GM23338 (cell line): ENCODE measurements at regions not wholly inside any gene's neighbourhood (a gene's known extent, or its start where the extent isn't known, plus 50 kb on each side); places are given as distances from the start of the nearest gene placed in this dataset.

ENCODE experiments used
- ATAC-seq: fragments of 200-7000 bp; cut with Tn5 transposase; 3 replicates; pipeline ENCODE4 v1.9.1; 2020
- DNase-seq: peaks from one replicate; pipeline ENCODE4 v3.0.0-alpha.2; 2015; ENCODE audit warnings: low spot score
- H2AFZ ChIP-seq: fragments of 200-600 bp; sonication (generic); 2 replicates; pipeline ENCODE4 v1.8.0; 2016; ENCODE audit warnings: antibody characterized with exemption, mild to moderate bottlenecking, moderate library complexity
- H3F3A ChIP-seq: fragments of 200-600 bp; sonication (generic); replicated peaks from 2 replicates; pipeline ENCODE4 v1.8.0; 2017; ENCODE audit warnings: antibody characterized with exemption, mixed run types, low read depth
- H3K27ac ChIP-seq: fragments of 200-600 bp; sonication (generic); 2 replicates; pipeline ENCODE4 v1.6.1; 2016; ENCODE audit warnings: low read depth
- H3K27me3 ChIP-seq: fragments of 200-600 bp; sonication (generic); 2 replicates; pipeline ENCODE4 v1.8.0; 2016; ENCODE audit warnings: mild to moderate bottlenecking, mixed run types, moderate library complexity; ENCODE audit not compliant: insufficient read depth
- H3K36me3 ChIP-seq: fragments of 200-600 bp; sonication (generic); 2 replicates; pipeline ENCODE4 v1.8.0; 2016; ENCODE audit warnings: mild to moderate bottlenecking; ENCODE audit not compliant: insufficient read depth
- H3K4me1 ChIP-seq: fragments of 200-600 bp; sonication (generic); 2 replicates; pipeline ENCODE4 v1.8.0; 2016; ENCODE audit warnings: mild to moderate bottlenecking, moderate library complexity; ENCODE audit not compliant: insufficient read depth
- H3K4me2 ChIP-seq: fragments of 200-600 bp; sonication (generic); 2 replicates; pipeline ENCODE4 v1.7.1; 2017; ENCODE audit warnings: mixed run types
- H3K4me3 ChIP-seq: fragments of 200-600 bp; sonication (generic); 2 replicates; pipeline ENCODE4 v1.6.1; 2016; ENCODE audit warnings: mixed run types
- H3K79me2 ChIP-seq: fragments of 200-600 bp; sonication (generic); replicated peaks from 2 replicates; pipeline ENCODE4 v1.8.0; 2017; ENCODE audit warnings: mild to moderate bottlenecking; ENCODE audit not compliant: insufficient read depth
- H3K9me2 ChIP-seq: fragments of 200-600 bp; sonication (generic); 2 replicates; pipeline ENCODE4 v1.8.0; 2017; ENCODE audit not compliant: insufficient read depth
- H4K20me1 ChIP-seq: fragments of 200-600 bp; sonication (generic); replicated peaks from 2 replicates; pipeline ENCODE4 v1.8.0; 2017; ENCODE audit warnings: mild to moderate bottlenecking; ENCODE audit not compliant: insufficient read depth
- H3K27ac Mint-ChIP-seq: 2 replicates; pipeline ENCODE4 v1.8.0; 2020; ENCODE audit warnings: inconsistent platforms, mild to moderate bottlenecking, moderate library complexity, mixed read lengths
- H3K27me3 Mint-ChIP-seq: 3 replicates; pipeline ENCODE4 v1.8.0; 2022; ENCODE audit warnings: low read depth, mild to moderate bottlenecking, moderate library complexity, mixed read lengths, inconsistent platforms; ENCODE audit not compliant: insufficient read depth, poor library complexity
- H3K36me3 Mint-ChIP-seq: 3 replicates; pipeline ENCODE4 v1.8.0; 2021; ENCODE audit warnings: low read depth, mild to moderate bottlenecking, inconsistent platforms, moderate library complexity, mixed read lengths
- H3K4me1 Mint-ChIP-seq: 3 replicates; pipeline ENCODE4 v1.8.0; 2020; ENCODE audit warnings: mild to moderate bottlenecking, inconsistent platforms, mixed read lengths
- H3K4me3 Mint-ChIP-seq: 3 replicates; pipeline ENCODE4 v1.8.0; 2021; ENCODE audit warnings: moderate library complexity, mild to moderate bottlenecking, inconsistent platforms, mixed read lengths
- H3K9me3 Mint-ChIP-seq: 3 replicates; pipeline ENCODE4 v1.8.0; 2020; ENCODE audit warnings: moderate library complexity, mild to moderate bottlenecking, inconsistent platforms, mixed read lengths
- CTCF ChIP-seq, 2 experiments: fragments of 200-600 bp in 1 of 2; sonication (generic) in 1 of 2; conservative IDR thresholded peaks; 2 replicates each; pipeline versions ENCODE4 v1.5.1 to v1.6.1; 2016 to 2017; ENCODE audit warnings: antibody characterized with exemption in 2 of 2, low read depth in 2 of 2, mild to moderate bottlenecking in 2 of 2, moderate library complexity in 1 of 2
- ETS1 ChIP-seq: IDR thresholded peaks from 2 replicates; pipeline ENCODE4 v1.6.1; 2016; ENCODE audit warnings: antibody characterized with exemption
- EZH2 ChIP-seq: fragments of 200-600 bp; sonication (generic); IDR thresholded peaks from one replicate; pipeline ENCODE4 v1.8.0; 2017; ENCODE audit warnings: antibody characterized with exemption, mild to moderate bottlenecking, low read depth; ENCODE audit not compliant: unreplicated experiment
- NANOG ChIP-seq: IDR thresholded peaks from 2 replicates; pipeline ENCODE4 v1.6.1; 2016; ENCODE audit warnings: antibody characterized with exemption, borderline replicate concordance
- REST ChIP-seq: IDR thresholded peaks from one replicate; pipeline ENCODE4 v1.6.1; 2018; ENCODE audit warnings: antibody characterized with exemption; ENCODE audit not compliant: unreplicated experiment
- ZNF114 ChIP-seq: fragments of 250-450 bp; sonication (Bioruptor Pico); IDR thresholded peaks from 2 replicates; pipeline ENCODE4 v1.5.0; 2020; ENCODE audit warnings: mild to moderate bottlenecking, moderate library complexity

GRCh38 chr5:40361378-40361777 is 318.3 kb upstream of the PTGER4 start (continued):
- no peak for TF ChIP-seq ETS1
- no peak for TF ChIP-seq REST
- no peak for TF ChIP-seq NANOG
- no peak for TF ChIP-seq CTCF (conservative IDR thresholded peaks at IDR 0.05; ENCODE audit: low read depth in 2 of 2)

GRCh38 chr5:40360685-40361084 is 319.0 kb upstream of the PTGER4 start:
- Mint-ChIP-seq H3K4me3 (no peak overlapping the region), H3K4me1 (no peaks in the 10 kb centered on the region), H3K27me3 (no peaks in the 10 kb centered on the region), H3K9me3 (no peaks in the 10 kb centered on the region), H3K36me3 (no peaks in the 10 kb centered on the region), H3K27ac (no peak overlapping the region)
- H3K79me2 ChIP-seq, result no peaks in the 10 kb centered on the region
- no peaks in the 10 kb centered on the region for H3F3A ChIP-seq
- no peak overlapping the region for H3K27ac ChIP-seq
- no peak for DNase-seq
- ATAC-seq, result no peak
- H4K20me1 ChIP-seq, result no peaks in the 10 kb centered on the region
- H3K4me2 ChIP-seq, result no peak overlapping the region
- H3K36me3 ChIP-seq, result no peaks in the 10 kb centered on the region
- no peak for TF ChIP-seq ZNF114 (CRISPR knock-in tag)
- TF ChIP-seq CTCF (conservative IDR thresholded peaks at IDR 0.05; ENCODE audit: low read depth in 2 of 2), result no peak
- no peak for TF ChIP-seq NANOG
- no peak for TF ChIP-seq EZH2
- H3K4me3 ChIP-seq, result no peak overlapping the region
- no peaks in the 10 kb centered on the region for H3K27me3 ChIP-seq
- H2AFZ ChIP-seq, result 0 out of 2 replicates have a peak overlapping the region, but pooled peaks have one; percentile 24
- no peaks in the 10 kb centered on the region for H3K4me1 ChIP-seq
- H3K9me2 ChIP-seq, result no peaks in the 10 kb centered on the region
